ENCODE measurements at regions not wholly inside any gene's neighbourhood (a gene's known extent, or its start where the extent isn't known, plus 50 kb on each side); places are given as distances from the start of the nearest gene placed in this dataset.

GRCh38 chr10:20970044-20970443, 72.9 kb upstream of the NEBL start:
- TF ChIP-seq POLR2A (IDR thresholded peaks at IDR 0.05) (no peak), CTCF (IDR thresholded peaks at IDR 0.05) (no peak)
